Subcutaneous abdominal adipose tissue (tissue), 5 donors: ENCODE measurements at regions not wholly inside any gene's neighbourhood (a gene's known extent, or its start where the extent isn't known, plus 50 kb on each side); places are given as distances from the start of the nearest gene placed in this dataset.
A peak's percentile ranks its signal among the peaks of the same experiment; 100 is the strongest.
"Not testable (repeated sequence)": the region's sequence is repeated elsewhere in the genome, so short reads cannot be mapped to it uniquely, and the experiment has no call there.

Experiments
- H3K27ac ChIP-seq: one replicate; pipeline ENCODE4 v1.7.0; 2013; ENCODE audit warnings: low read depth, mild to moderate bottlenecking, inconsistent platforms, low read length, moderate library complexity
- H3K27me3 ChIP-seq, 5 donors: one replicate each; pipeline ENCODE4 v1.7.0; 2013; ENCODE audit warnings: low read length in 5 of 5, inconsistent platforms in 1 of 5; ENCODE audit not compliant: control insufficient read depth in 5 of 5, insufficient read depth in 4 of 5
- H3K36me3 ChIP-seq, 5 donors: one replicate each; pipeline ENCODE4 v1.7.0; 2013; ENCODE audit warnings: low read length in 5 of 5; ENCODE audit not compliant: control insufficient read depth in 5 of 5, insufficient read depth in 5 of 5
- H3K4me1 ChIP-seq, 5 donors: one replicate each; pipeline ENCODE4 v1.7.0; 2013; ENCODE audit warnings: low read length in 5 of 5, mild to moderate bottlenecking in 3 of 5, moderate library complexity in 1 of 5; ENCODE audit not compliant: control insufficient read depth in 5 of 5, insufficient read depth in 5 of 5
- H3K4me3 ChIP-seq, 5 donors: one replicate each; pipeline ENCODE4 v1.7.0; 2013; ENCODE audit warnings: low read length in 5 of 5, low read depth in 1 of 5
- H3K9ac ChIP-seq, 5 donors: one replicate each; pipeline ENCODE4 v1.7.0; 2013; ENCODE audit warnings: low read length in 5 of 5, mild to moderate bottlenecking in 4 of 5, moderate library complexity in 3 of 5
- H3K9me3 ChIP-seq, 5 donors: one replicate each; pipeline ENCODE4 v1.7.0; 2013; ENCODE audit warnings: low read length in 5 of 5; ENCODE audit not compliant: control insufficient read depth in 5 of 5
- donor health status: healthy.
- donor health status: healthy.
- donor health status: healthy.
- donor health status: healthy.
- donor health status: healthy.

- Histone ChIP-seq H3K9ac (no peak overlapping the region), H3K4me1 (no peaks in the 10 kb centered on the region), H3K27me3 (no peaks in the 10 kb centered on the region), H3K27ac (no peak overlapping the region), H3K9me3 (no peaks in the 10 kb centered on the region), H3K36me3 (no peaks in the 10 kb centered on the region), H3K4me3 (no peak overlapping the region)
These were observed 356.2 kb downstream of the CGGBP1 start for GRCh38 chr3:87702600-87702999.

GRCh38 chr3:87696124-87697013 lies 362.4 kb downstream of the CGGBP1 start:
- H3K27me3 ChIP-seq, result no peaks in the 10 kb centered on the region
- H3K27ac ChIP-seq, result no peak overlapping the region
- H3K4me3 ChIP-seq, result no peak overlapping the region
- no peaks in the 10 kb centered on the region for H3K9me3 ChIP-seq
- H3K9ac ChIP-seq, result no peak overlapping the region
- no peaks in the 10 kb centered on the region for H3K4me1 ChIP-seq
- no peaks in the 10 kb centered on the region for H3K36me3 ChIP-seq

GRCh38 chr3:87694678-87695077 lies 364.1 kb downstream of the CGGBP1 start:
- Histone ChIP-seq H3K9ac (no peak overlapping the region), H3K4me3 (no peak overlapping the region), H3K9me3 (no peaks in the 10 kb centered on the region), H3K27me3 (no peaks in the 10 kb centered on the region), H3K4me1 (no peaks in the 10 kb centered on the region), H3K27ac (no peak overlapping the region), H3K36me3 (no peaks in the 10 kb centered on the region)

- H3K9me3 ChIP-seq, result no peaks in the 10 kb centered on the region
- H3K27ac ChIP-seq, result no peak overlapping the region
- no peaks in the 10 kb centered on the region for H3K4me1 ChIP-seq
- no peaks in the 10 kb centered on the region for H3K27me3 ChIP-seq
- H3K9ac ChIP-seq, result no peak overlapping the region
- no peaks in the 10 kb centered on the region for H3K36me3 ChIP-seq
- H3K4me3 ChIP-seq, result no peak overlapping the region
These were observed 367.7 kb downstream of the CGGBP1 start for GRCh38 chr3:87691109-87691508.

- H3K9ac ChIP-seq, H3K4me1 ChIP-seq, H3K36me3 ChIP-seq, H3K27ac ChIP-seq, H3K9me3 ChIP-seq, H3K4me3 ChIP-seq, H3K27me3 ChIP-seq: not testable (repeated sequence)
These were observed 379.7 kb downstream of the CGGBP1 start for GRCh38 chr3:87678984-87679660.

- Histone ChIP-seq H3K9ac (peak overlapping the region in 1 of 5 donors; percentile 30), H3K9me3 (peaks cover 0 to 4% (median 0%) of the 10 kb centered on the region in 5 donors), H3K27ac (no peak overlapping the region), H3K4me3 (no peak overlapping the region), H3K36me3 (no peaks in the 10 kb centered on the region), H3K4me1 (no peaks in the 10 kb centered on the region), H3K27me3 (no peaks in the 10 kb centered on the region)
These were observed 384.2 kb downstream of the CGGBP1 start for GRCh38 chr3:87674397-87675161.

- Histone ChIP-seq H3K27me3 (no peaks in the 10 kb centered on the region), H3K9ac (no peak overlapping the region), H3K27ac (no peak overlapping the region), H3K4me1 (no peaks in the 10 kb centered on the region), H3K4me3 (no peak overlapping the region), H3K9me3 (peaks cover 0 to 4% (median 0%) of the 10 kb centered on the region in 5 donors), H3K36me3 (no peaks in the 10 kb centered on the region)
These were observed 385.7 kb downstream of the CGGBP1 start for GRCh38 chr3:87673132-87673531.

GRCh38 chr3:87654184-87654583 lies 377.8 kb upstream of the POU1F1 start:
- H3K4me1 ChIP-seq, result no peaks in the 10 kb centered on the region
- H3K27me3 ChIP-seq, result no peaks in the 10 kb centered on the region
- H3K27ac ChIP-seq, result no peak overlapping the region
- no peak overlapping the region for H3K9ac ChIP-seq
- H3K36me3 ChIP-seq, result no peaks in the 10 kb centered on the region
- no peaks in the 10 kb centered on the region for H3K9me3 ChIP-seq
- no peak overlapping the region for H3K4me3 ChIP-seq

- not testable (repeated sequence) for H3K9me3 ChIP-seq, H3K27me3 ChIP-seq, H3K27ac ChIP-seq, H3K4me3 ChIP-seq, H3K36me3 ChIP-seq, H3K4me1 ChIP-seq, H3K9ac ChIP-seq
These were observed 376.8 kb upstream of the POU1F1 start for GRCh38 chr3:87653138-87653537.

- H3K4me3 ChIP-seq, result no peak overlapping the region
- no peaks in the 10 kb centered on the region for H3K36me3 ChIP-seq
- H3K9me3 ChIP-seq, result no peaks in the 10 kb centered on the region
- H3K9ac ChIP-seq, result no peak overlapping the region
- H3K27ac ChIP-seq, result no peak overlapping the region
- H3K4me1 ChIP-seq, result no peaks in the 10 kb centered on the region
- H3K27me3 ChIP-seq, result no peaks in the 10 kb centered on the region
These were observed 358.0 kb upstream of the POU1F1 start for GRCh38 chr3:87634426-87634825.
